Fibroblast of villous mesenchyme (primary cell): ENCODE measurements at regions not wholly inside any gene's neighbourhood (a gene's known extent, or its start where the extent isn't known, plus 50 kb on each side); places are given as distances from the start of the nearest gene placed in this dataset.
"Not testable (repeated sequence)": the region's sequence is repeated elsewhere in the genome, so short reads cannot be mapped to it uniquely, and the experiment has no call there.

Source experiments
- DNase-seq: peaks from one replicate; pipeline ENCODE4 v3.0.0-alpha.2; 2010; ENCODE audit warnings: low read depth
- H3K4me3 ChIP-seq: 2 replicates; pipeline ENCODE4 v1.5.1; 2011; ENCODE audit warnings: low read depth, mild to moderate bottlenecking, low read length
- CTCF ChIP-seq: IDR thresholded peaks from 2 replicates; pipeline ENCODE4 v1.5.1; 2012; ENCODE audit warnings: low read depth, mild to moderate bottlenecking, low read length; ENCODE audit not compliant: insufficient read depth

DNA sequence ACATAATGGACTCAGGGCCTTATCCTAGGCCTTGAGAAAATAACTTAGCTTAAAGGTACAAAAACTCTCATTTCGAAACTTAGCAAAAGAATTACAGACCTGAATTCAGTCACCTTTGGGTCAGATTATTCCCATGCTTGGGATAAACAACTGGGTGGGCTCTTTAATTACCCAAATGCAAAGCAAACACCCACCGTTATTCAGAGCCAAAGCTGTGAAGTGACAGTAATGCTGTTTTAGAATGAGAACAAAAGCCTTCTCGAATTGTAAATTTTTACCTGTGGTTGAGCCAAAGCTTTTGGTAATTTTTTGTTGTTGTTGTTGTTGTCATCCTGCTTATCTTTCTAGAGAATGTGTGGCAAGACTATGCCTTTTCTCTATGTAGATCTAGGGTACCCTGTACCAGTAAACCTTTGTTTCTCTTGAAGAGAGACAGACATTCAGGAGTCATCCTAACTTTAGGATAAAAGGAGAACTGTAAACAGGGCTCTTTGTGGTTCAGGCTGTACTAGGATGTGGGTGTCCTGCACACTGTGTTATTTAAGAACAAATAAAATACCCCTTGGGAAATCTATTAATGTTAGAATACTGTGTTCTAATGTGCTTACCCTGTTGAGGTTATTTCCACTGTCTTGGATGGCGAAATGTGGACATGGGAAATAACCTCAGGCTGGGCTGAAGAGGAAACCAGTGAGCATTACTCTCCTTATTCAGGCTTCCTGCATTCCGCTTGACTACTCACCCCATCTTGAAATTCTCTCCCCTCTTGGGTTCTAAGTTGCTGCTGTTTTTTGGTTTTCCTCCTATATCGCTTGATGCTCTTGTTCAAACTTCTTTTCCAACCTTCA lies 480.7 kb downstream of the CD83 start:
- DNase-seq, result no peak
- no peak overlapping the region for H3K4me3 ChIP-seq
- TF ChIP-seq CTCF, result no peak

GRCh38 chr6:14600306-14600705 lies 482.7 kb downstream of the CD83 start:
- not testable (repeated sequence) for H3K4me3 ChIP-seq

DNA sequence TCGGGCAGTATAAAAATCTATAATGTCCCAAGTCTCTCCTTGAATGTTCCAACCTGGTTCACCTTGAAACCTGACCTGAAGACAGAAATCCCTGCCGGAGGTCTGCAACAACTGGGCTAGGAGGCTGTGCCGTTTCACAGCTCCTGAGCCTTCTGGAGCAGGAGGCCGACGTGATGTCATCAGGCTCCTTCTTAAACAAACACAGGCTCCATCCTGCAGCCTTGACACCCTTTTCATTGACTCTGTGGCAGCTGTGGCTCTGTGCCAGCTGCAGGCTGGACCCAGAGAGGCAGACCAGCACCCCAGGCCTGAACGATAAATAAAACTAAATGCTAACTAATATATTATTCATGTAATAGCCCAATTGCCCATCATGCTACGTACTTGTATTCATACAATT lies 483.9 kb downstream of the CD83 start:
- no peak overlapping the region for H3K4me3 ChIP-seq
- DNase-seq, result no peak
- TF ChIP-seq CTCF, result no peak

More at GRCh38 chr6:14600306-14600705, 482.7 kb downstream of the CD83 start:
- DNase-seq, result not testable (repeated sequence)

- TF ChIP-seq CTCF, result no peak
- no peak for DNase-seq
- H3K4me3 ChIP-seq, result no peak overlapping the region
Observed at GRCh38 chr6:14606353-14606752, 488.8 kb downstream of the CD83 start.

- no peak overlapping the region for H3K4me3 ChIP-seq
- DNase-seq, result no peak
- no peak for TF ChIP-seq CTCF
Observed at GRCh38 chr6:14610141-14610540, 492.6 kb downstream of the CD83 start.

DNA sequence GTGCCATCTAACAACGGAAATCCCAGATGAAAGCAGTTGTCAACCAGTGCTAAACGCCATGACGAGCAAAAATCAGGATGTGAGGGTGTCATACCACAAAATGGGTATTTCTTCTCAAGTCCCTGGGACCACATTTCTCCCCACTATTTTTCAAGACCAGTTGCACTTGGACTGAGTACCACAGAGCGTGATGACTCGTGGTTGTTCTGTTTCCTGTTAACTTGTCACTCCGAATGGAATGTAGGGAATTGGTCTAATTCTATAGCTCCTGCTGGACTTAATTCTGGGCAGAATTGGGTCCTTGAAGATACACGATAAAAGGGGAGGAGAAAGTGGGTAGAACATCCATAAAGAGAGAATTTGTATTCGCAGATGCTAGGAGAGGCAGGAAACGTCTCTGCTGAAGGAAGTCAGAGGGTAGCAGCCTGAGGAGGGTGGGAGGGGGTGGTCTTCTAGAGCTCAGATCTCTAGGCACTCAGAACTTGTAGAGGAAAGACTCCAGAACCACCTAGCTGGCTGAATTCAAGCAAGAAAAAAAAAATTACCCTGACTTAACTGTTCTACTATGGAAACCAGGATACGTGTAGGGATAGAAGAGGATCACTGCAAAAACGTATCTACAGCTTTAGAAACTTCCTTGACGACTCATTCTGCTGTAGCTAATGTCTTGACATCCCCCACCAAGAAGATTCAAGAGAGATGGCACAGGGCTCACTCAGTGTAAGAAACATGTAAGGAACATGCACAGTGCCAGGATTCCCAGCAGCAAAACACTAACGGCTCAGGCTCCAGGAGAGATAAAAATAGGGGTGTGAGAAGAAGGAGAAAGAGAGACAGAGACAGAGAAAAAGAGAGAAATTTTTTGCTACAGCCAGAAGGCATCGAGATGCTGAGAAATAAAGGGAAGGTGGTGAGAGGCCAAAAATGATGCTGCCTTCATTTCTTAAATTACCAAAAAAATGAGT lies 494.7 kb downstream of the CD83 start:
- peak; percentile 3 for DNase-seq
- no peak for TF ChIP-seq CTCF

DNA sequence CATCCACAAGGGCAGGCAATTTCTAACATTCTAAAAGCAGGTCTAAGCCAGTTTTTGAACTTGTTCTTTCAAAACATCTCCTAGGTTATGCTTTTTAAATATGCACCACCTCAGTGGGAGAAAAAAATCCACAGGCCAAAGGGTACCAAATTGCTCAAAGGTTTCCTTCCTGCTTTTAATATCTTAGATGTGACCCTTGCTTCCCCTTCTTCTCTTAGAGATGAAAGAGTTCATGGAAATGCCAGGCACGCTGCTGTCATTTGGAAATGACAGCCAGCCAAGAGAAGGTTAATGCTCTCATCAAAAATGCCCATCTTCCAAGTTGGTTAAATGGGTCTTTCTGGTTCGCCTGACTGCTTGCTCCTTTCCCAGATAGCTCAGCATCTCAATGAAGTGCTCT lies 497.1 kb downstream of the CD83 start:
- no peak for TF ChIP-seq CTCF
- H3K4me3 ChIP-seq, result no peak overlapping the region
- DNase-seq, result no peak

More for the DNA sequence above, 494.7 kb downstream of the CD83 start:
- H3K4me3 ChIP-seq, result no peak overlapping the region
